Activated naive CD8-positive, alpha-beta T cell treated with anti-CD3 and anti-CD28 coated beads, Interleukin-2, amount 50 U/mL, for 24 hours (primary cell): ENCODE measurements at regions not wholly inside any gene's neighbourhood (a gene's known extent, or its start where the extent isn't known, plus 50 kb on each side); places are given as distances from the start of the nearest gene placed in this dataset.
A peak's percentile ranks its signal among the peaks of the same experiment; 100 is the strongest.
"Not testable (repeated sequence)": the region's sequence is repeated elsewhere in the genome, so short reads cannot be mapped to it uniquely, and the experiment has no call there.

ENCODE experiments used
- ATAC-seq: fragments of 150-1000 bp; cut with Tn5 transposase; one replicate; pipeline ENCODE4 v1.10.0; 2021
- DNase-seq: peaks from one replicate; pipeline ENCODE4 v3.0.0; 2021
- H3K27ac Mint-ChIP-seq: one replicate; pipeline ENCODE4 v1.8.0; 2021; ENCODE audit warnings: mild to moderate bottlenecking, mixed read lengths
- H3K27me3 Mint-ChIP-seq: one replicate; pipeline ENCODE4 v1.8.0; 2021; ENCODE audit warnings: mixed read lengths
- H3K36me3 Mint-ChIP-seq: one replicate; pipeline ENCODE4 v1.8.0; 2021; ENCODE audit warnings: low read depth, mixed read lengths
- H3K4me1 Mint-ChIP-seq: one replicate; pipeline ENCODE4 v1.8.0; 2021; ENCODE audit warnings: mixed read lengths
- H3K4me3 Mint-ChIP-seq: one replicate; pipeline ENCODE4 v1.8.0; 2021; ENCODE audit warnings: mild to moderate bottlenecking, moderate library complexity, mixed read lengths
- H3K9me3 Mint-ChIP-seq: one replicate; pipeline ENCODE4 v1.8.0; 2021; ENCODE audit warnings: mixed read lengths

DNA sequence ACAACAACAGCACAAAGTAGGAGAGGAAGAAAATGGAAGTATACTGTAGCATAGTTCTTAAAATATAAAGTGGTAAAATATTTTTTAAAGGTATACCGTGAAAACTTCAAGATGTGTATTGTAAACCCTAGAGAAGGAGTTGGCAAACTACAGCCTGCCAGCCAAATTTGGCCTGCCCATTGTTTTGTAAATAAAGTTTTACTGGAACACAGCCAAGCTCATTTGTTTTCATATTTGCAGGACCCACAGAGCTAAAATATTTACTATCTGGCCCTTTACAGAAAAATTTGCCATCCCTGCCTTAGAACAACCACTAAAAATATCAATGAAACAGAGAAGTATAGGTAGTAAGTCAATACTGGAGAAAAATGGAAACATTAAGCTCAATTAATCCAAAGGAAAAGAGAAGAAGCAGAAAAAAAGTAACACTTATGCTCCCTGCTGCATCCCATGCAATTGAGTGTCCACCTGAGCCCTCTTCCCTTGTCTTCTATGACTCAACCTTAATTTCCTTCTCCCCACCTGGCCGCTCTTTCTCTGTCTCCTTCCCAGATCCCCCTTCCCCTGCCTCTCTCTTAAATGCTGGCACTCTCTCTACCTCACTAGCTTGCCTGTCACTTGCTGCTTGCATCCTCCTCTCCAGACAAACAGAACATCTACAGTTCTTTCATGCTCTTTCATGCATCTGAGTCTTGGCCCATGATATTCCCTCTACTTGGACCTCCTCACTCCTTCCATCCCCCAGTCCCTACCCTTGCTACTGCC is 50.6 kb upstream of the FER start:
- no peaks in the 10 kb centered on the region for H3K4me1 Mint-ChIP-seq

DNA sequence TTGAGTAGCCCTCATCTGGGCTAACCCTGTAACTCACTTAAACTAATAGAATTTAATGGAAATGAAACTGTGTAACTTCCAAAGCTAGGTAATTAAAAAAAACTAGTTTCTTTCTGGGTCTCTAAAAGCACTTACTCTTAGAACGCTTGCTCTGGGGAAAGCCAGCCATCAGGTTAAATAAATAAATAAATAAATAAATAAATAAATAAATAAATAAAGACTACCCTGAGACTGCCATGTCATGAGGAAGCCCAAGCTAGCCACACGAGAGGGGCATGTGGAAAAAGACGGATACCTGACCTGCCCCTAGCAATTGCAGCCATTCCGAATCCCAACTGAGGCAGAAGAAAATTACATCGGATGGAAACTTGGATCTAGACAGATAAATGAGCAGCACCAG is 51.3 kb upstream of the FER start:
- Mint-ChIP-seq H3K27me3 (no peaks in the 10 kb centered on the region), H3K4me3 (no peak overlapping the region), H3K4me1 (no peaks in the 10 kb centered on the region), H3K27ac (no peak overlapping the region), H3K9me3 (no peaks in the 10 kb centered on the region), H3K36me3 (no peaks in the 10 kb centered on the region)
- DNase-seq = no peak
- no peak for ATAC-seq

More for the DNA sequence above, 50.6 kb upstream of the FER start:
- ATAC-seq (no peak), DNase-seq (no peak)
- no peak overlapping the region for H3K4me3 Mint-ChIP-seq
- H3K27ac Mint-ChIP-seq = no peak overlapping the region
- H3K27me3 Mint-ChIP-seq = no peaks in the 10 kb centered on the region
- H3K36me3 Mint-ChIP-seq = no peaks in the 10 kb centered on the region
- H3K9me3 Mint-ChIP-seq = no peaks in the 10 kb centered on the region

DNA sequence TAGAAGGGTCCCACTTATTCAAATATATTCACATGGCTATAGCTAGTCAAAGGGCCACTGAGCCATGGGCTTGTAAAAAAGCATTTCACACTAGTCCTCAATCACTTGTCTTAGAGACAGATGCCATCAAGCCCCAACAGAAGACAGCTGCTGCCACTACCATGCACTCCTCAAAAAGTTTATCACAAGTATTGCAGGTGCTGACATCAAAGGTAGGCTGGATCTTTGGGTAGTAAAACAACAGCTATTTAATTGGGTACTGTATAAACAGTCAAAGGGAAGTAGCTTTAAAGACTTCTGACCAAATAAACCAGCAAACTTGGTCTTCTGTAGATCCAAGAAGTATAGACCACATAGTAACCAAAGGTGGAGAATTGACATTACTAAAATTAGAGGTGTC is 59.2 kb upstream of the FER start:
- H3K4me3 Mint-ChIP-seq = no peak overlapping the region
- no peaks in the 10 kb centered on the region for H3K36me3 Mint-ChIP-seq
- no peaks in the 10 kb centered on the region for H3K27me3 Mint-ChIP-seq
- ATAC-seq (no peak), DNase-seq (no peak)
- H3K27ac Mint-ChIP-seq = no peak overlapping the region
- H3K9me3 Mint-ChIP-seq = no peaks in the 10 kb centered on the region
- H3K4me1 Mint-ChIP-seq = peaks cover 2% of the 10 kb centered on the region

DNA sequence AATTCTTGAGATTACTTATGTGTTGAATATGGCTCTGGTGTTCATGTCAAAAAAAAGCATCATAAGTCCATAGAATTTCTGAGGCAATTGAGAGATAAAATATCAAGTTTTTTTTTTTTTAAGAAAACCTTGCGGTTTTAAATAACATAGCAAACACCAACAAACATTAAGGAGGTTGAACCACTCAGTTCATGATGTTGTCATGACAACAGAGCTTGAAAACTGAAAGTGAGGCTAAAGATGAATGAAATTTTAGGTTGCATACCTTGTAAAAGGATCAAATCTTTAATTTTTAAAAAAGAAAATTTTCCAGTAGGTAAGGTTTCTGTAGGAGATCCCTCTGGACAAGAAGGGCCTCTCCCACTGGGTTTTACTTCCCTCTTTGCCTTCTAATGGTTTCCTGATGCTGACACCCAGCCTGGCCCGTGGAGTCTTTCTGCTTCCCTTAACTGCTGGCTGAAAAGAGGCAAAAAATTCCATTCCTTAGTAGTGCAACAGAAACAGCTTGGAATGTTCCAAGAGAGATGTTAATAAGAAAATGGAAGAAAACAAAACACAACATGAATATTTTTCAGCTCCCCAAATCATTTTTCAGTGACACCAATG is 60.0 kb upstream of the FER start:
- no peaks in the 10 kb centered on the region for H3K36me3 Mint-ChIP-seq
- no peak overlapping the region for H3K4me3 Mint-ChIP-seq
- H3K27ac Mint-ChIP-seq = no peak overlapping the region
- no peak for ATAC-seq
- peaks cover 2% of the 10 kb centered on the region for H3K4me1 Mint-ChIP-seq
- DNase-seq = no peak
- no peaks in the 10 kb centered on the region for H3K9me3 Mint-ChIP-seq
- no peaks in the 10 kb centered on the region for H3K27me3 Mint-ChIP-seq

DNA sequence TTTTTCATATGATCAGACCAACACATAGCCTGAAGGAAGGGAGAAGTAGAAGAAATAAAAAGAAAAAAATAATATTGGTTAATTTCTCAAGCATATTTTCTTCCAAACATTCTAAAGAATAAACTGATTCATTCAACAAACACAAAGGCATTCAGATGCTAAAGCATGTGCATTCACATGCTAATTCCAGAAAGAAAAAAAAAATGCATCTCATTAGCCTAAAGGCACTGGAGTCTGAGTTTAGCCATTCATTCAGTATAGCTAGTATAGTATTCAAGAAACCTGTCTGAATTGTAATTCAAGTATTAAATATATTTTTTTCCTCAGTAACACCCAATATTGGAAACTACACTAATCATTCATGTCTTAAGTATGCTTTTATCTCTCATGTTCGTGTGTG is 61.0 kb upstream of the FER start:
- Mint-ChIP-seq H3K27me3 (no peaks in the 10 kb centered on the region), H3K27ac (no peak overlapping the region), H3K4me1 (peaks cover 2% of the 10 kb centered on the region), H3K4me3 (no peak overlapping the region), H3K36me3 (no peaks in the 10 kb centered on the region), H3K9me3 (no peaks in the 10 kb centered on the region)
- DNase-seq = no peak
- ATAC-seq = no peak

DNA sequence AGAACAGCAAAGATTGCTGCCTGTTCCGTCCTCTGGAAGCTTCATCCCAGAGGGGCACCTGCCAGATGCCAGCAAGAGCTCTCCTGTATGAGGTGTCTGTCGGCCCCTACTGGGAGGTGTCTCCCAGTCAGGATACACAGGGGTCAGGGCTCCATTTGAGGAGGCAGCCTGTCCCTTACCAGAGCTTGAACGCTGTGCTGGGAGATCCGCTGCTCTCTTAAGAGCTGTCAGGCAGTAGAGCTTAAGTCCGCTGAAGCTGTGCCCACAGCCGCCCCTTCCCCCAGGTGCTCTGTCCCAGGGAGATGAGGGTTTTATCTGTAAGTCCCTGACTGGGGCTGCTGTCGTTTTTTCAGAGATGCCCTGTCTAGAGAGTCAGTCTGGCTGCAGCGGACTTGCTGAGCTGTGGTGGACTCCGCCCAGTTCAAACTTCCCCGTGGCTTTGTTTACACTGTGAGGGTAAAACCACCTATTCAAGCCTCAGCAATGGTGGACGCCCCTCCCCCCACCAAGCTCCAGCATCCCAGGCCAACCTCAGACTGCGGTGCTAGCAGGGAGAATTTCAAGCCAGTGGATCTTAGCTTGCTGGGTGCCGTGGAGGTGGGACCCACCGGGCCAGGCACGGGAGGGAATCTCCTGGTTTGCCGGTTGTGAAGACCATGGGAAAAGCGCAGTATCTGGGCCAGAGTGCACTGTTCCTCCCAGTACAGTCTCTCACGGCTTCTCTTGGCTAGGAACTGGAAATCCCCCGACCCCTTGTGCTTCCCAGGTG is 62.1 kb upstream of the FER start:
- not testable (repeated sequence) for H3K27ac Mint-ChIP-seq, DNase-seq, H3K27me3 Mint-ChIP-seq, H3K4me3 Mint-ChIP-seq, H3K9me3 Mint-ChIP-seq, H3K36me3 Mint-ChIP-seq, ATAC-seq, H3K4me1 Mint-ChIP-seq

DNA sequence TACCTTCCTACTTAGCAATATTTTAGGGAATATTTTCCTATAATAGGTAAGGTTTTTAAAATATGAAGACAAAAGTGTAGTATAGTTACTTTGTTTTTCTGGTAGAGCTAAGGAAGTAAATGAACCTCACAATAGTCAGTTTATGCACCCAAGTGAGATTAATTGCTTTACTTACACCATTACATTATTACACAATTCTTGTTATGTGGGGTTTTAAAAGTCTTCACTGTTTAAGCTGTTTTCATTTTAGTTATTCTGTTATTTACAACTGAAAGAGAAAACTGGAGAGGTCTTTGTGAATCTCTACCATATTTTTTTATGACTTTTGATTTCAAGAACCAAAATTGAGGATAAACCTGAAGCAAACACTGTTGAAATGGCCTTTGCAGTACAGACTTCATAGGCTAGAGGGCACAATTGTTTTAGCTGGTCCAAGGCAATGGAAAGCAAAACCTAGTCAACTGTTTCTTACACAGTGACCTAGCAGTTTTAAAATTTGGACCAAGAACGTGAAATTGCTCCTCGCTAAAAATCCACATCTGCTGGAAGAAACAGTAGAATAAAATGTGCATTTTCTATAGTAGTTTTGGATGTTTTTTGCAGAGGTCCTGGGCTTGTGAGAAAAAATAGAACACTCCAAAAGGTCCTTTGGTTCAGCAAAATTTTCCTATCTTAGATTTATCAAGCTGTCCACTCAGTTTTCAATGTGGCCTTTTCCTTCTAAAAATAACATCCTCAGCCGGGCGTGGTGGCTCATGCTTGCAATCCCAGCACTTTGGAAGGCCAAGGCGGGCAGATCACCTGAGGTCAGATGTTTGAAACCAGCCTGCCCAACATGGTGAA is 66.4 kb upstream of the FER start:
- DNase-seq = peak; percentile 11

DNA sequence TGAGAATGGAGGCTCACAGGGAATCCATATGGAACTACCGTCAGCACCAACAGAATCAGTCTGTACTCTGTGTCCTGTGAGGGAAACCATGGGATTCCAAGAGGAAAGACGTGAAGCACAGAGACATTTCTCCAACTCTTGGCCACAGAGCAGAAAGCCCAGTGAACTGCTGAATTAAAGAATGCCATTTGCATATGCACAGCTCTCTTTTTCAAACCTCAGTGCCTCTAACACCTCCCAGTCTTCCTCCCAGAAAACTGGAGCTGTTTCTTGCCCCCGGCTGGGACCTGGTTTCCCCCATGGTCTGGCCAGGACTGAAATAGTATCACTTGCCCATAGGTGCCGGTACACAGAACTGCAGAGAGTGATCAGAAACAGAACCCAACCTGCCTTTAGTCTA is 69.6 kb upstream of the FER start:
- Mint-ChIP-seq H3K4me3 (no peak overlapping the region), H3K27me3 (peaks cover 12% of the 10 kb centered on the region), H3K36me3 (no peaks in the 10 kb centered on the region), H3K4me1 (no peaks in the 10 kb centered on the region), H3K9me3 (no peaks in the 10 kb centered on the region), H3K27ac (no peak overlapping the region)
- no peak for DNase-seq
- no peak for ATAC-seq

More for the DNA sequence above, 66.4 kb upstream of the FER start:
- Mint-ChIP-seq H3K27me3 (peaks cover 3% of the 10 kb centered on the region), H3K4me3 (no peak overlapping the region), H3K36me3 (no peaks in the 10 kb centered on the region), H3K4me1 (no peaks in the 10 kb centered on the region), H3K9me3 (no peaks in the 10 kb centered on the region), H3K27ac (no peak overlapping the region)
- ATAC-seq = peak; percentile 69

DNA sequence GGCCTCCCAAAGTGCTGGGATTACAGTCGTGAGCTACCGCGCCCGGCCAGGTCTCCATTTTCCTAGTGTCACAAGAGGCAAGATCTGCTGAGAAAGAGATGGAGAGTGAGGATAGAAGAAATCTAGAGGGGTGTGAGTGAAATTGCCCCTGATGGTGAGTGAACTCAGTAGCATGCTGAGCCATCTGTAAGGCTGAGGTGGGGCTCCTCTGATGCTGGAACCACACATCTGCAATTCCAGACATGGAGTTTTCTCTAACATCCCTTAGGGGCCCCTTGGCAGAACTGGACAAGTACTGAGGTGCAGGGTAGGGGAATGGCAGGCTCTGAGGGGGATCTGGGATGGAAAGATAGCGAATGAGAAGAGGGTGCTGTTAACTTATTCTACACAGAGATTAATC is 72.0 kb upstream of the FER start:
- ATAC-seq = no peak
- H3K4me3 Mint-ChIP-seq = no peak overlapping the region
- peaks cover 12% of the 10 kb centered on the region for H3K27me3 Mint-ChIP-seq
- H3K36me3 Mint-ChIP-seq = no peaks in the 10 kb centered on the region
- H3K27ac Mint-ChIP-seq = no peak overlapping the region
- no peaks in the 10 kb centered on the region for H3K9me3 Mint-ChIP-seq
- H3K4me1 Mint-ChIP-seq = no peaks in the 10 kb centered on the region
- DNase-seq = no peak

DNA sequence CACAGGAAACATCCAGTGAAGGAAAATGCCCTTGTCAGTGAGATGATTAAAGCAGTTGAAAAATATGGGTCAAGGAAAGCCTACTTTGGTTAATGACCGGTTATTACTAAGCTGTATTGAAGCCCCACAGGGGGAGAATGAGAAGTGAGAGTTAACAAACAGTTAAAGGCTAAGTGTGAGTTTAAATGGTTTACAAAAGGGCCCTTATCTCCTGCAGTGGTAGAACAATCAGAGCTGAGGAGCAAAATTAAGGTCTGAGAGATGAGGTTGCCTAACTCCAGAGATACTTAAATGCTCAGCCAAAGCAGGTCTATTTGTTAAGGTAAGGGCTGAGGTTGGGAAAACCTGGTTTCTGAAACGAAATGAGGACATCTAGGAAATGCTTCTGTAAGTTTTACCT is 75.1 kb upstream of the FER start:
- DNase-seq (no peak), ATAC-seq (no peak)
- no peaks in the 10 kb centered on the region for H3K4me1 Mint-ChIP-seq
- H3K36me3 Mint-ChIP-seq = no peaks in the 10 kb centered on the region
- H3K27ac Mint-ChIP-seq = no peak overlapping the region
- H3K9me3 Mint-ChIP-seq = no peaks in the 10 kb centered on the region
- no peak overlapping the region for H3K4me3 Mint-ChIP-seq
- peaks cover 9% of the 10 kb centered on the region for H3K27me3 Mint-ChIP-seq

DNA sequence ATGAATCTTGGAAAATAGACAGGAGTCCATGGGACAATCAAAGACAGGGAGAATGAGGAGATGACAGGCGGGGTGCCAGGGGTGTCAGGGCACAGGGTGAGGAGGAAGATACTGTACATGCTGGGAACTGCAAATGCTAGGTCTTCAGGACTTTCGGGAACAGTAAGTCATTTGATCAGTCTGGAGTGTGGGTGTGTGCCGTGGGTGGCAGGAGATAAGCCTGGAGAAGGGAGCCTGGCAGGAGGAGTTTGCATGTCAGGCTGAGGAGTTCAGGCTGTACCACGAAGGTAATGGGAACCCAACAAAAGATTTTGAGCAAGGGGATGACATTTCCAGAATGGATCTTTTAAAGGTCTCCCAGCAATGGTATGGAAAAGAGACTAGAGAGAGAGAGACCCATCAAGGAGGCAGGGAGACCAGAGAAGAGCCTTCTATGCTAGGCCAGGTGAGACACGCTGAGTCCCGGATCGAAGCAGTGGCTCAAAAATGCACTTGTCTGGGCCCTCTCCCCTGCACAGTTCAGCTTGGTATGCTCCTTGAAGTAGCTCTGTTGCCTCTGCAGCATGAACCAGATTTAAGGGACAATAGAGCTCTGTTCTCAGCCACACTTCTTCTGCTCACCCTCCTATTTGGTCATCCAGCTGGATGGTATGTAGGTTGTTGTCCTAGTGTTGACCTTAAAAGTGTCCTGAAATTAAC is 77.0 kb upstream of the FER start:
- Mint-ChIP-seq H3K27me3 (peaks cover 8% of the 10 kb centered on the region), H3K4me1 (no peaks in the 10 kb centered on the region), H3K36me3 (no peaks in the 10 kb centered on the region), H3K4me3 (no peak overlapping the region), H3K9me3 (no peaks in the 10 kb centered on the region), H3K27ac (no peak overlapping the region)
- ATAC-seq = no peak
- no peak for DNase-seq

DNA sequence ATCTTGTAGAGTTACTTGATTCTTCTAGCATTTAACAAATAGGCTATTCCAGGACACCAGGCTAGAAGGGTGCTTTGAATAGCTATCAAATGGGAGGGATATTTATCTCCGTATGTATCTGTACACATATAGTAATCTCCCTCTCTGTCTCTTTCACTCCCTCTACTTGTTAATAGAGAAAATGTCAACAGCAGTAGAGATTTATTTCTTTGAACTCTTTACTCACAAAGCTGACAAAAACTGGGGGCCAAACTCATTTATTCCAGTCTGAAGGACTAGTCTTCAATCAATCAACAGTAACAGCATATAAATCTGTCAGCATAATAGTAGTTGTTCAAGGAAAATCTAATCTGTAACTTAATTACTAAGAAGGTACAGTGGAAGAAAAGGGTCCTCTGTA is 78.2 kb upstream of the FER start:
- Mint-ChIP-seq H3K36me3 (no peaks in the 10 kb centered on the region), H3K27me3 (peaks cover 2% of the 10 kb centered on the region), H3K9me3 (no peaks in the 10 kb centered on the region), H3K4me1 (no peaks in the 10 kb centered on the region), H3K27ac (no peak overlapping the region), H3K4me3 (no peak overlapping the region)
- ATAC-seq (no peak), DNase-seq (no peak)

DNA sequence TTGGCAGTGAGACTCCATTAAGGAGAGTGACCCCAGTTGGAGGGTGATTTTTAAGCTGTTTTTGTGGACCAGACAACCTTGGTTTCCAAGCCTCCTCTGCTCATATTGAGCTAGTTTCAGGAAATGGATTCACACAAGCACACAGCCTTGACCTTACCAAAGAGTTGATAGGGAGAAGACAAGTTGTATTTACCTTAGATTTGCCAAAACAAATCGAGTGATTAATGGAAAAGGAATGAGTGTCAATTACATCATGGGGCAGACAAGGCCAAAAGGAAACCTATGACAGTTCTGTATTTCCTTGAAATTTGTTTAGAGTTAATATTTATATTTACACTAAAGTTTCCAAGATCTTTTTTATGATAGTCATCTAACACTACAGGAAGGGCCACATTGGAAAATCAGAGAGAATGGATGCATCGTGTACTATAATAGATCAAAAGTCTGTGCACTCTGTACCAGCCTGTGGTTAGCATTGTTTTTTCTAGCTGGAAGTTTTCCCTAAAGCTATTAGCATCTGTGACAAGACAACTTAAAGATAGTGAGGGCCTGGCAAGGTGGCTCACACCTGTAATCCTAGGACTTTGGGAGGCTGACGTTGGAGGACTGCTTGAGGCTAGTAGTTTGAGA is 86.0 kb upstream of the FER start:
- H3K27ac Mint-ChIP-seq = no peak overlapping the region

DNA sequence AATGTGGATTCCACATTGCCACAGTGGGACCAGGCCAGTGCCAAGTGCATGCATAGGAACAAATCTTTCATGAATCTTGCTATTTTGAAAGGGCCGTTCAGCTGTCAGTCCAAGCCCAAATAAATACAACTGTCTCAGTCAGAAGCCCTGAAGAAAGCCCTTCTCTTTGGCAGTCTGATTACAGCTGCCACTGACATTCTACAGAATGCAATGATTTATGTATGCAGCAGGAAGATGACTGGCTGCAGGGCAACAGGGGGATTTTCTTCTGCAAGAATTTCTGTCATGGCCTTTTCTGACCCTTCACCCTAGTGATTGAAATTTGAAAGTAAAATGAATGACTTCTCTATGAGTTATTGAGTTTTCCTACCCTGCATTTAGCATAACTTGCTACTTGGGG is 86.7 kb upstream of the FER start:
- Mint-ChIP-seq H3K27me3 (peaks cover 2% of the 10 kb centered on the region), H3K9me3 (no peaks in the 10 kb centered on the region), H3K4me3 (no peak overlapping the region), H3K4me1 (no peaks in the 10 kb centered on the region), H3K27ac (no peak overlapping the region), H3K36me3 (no peaks in the 10 kb centered on the region)
- no peak for DNase-seq
- no peak for ATAC-seq

More for the DNA sequence above, 86.0 kb upstream of the FER start:
- Mint-ChIP-seq H3K27me3 (peaks cover 4% of the 10 kb centered on the region), H3K36me3 (no peaks in the 10 kb centered on the region), H3K4me3 (no peak overlapping the region), H3K4me1 (no peaks in the 10 kb centered on the region), H3K9me3 (no peaks in the 10 kb centered on the region)
- no peak for DNase-seq
- no peak for ATAC-seq
